GM21390 (cell line): ENCODE measurements at regions not wholly inside any gene's neighbourhood (a gene's known extent, or its start where the extent isn't known, plus 50 kb on each side); places are given as distances from the start of the nearest gene placed in this dataset.
"Not testable (repeated sequence)": the region's sequence is repeated elsewhere in the genome, so short reads cannot be mapped to it uniquely, and the experiment has no call there.

Experiments used
- ATAC-seq: cut with Tn5 transposase; IDR thresholded peaks from one replicate; pipeline ENCODE4 v1.9.1; 2021; ENCODE audit not compliant: unreplicated experiment

- no peak for ATAC-seq
These were observed 1237.8 kb downstream of the SUCLG1 start for GRCh38 chr2:83221258-83221657.

GRCh38 chr2:83217854-83218253, 1241.2 kb downstream of the SUCLG1 start:
- ATAC-seq: no peak

- ATAC-seq: no peak
These were observed 1262.9 kb downstream of the SUCLG1 start for GRCh38 chr2:83196225-83196624.

GRCh38 chr2:83191316-83191715, 1267.8 kb downstream of the SUCLG1 start:
- ATAC-seq: no peak

GRCh38 chr2:83186105-83186760, 1272.8 kb downstream of the SUCLG1 start:
- ATAC-seq: no peak

GRCh38 chr2:83180862-83181530, 1278.1 kb downstream of the SUCLG1 start:
- not testable (repeated sequence) for ATAC-seq

- no peak for ATAC-seq
These were observed 1282.5 kb downstream of the SUCLG1 start for GRCh38 chr2:83176539-83176938.

- no peak for ATAC-seq
These were observed 1286.2 kb downstream of the SUCLG1 start for GRCh38 chr2:83172841-83173240.

GRCh38 chr2:83168377-83168776, 1290.7 kb downstream of the SUCLG1 start:
- no peak for ATAC-seq

GRCh38 chr2:83162421-83162820, 1296.7 kb downstream of the SUCLG1 start:
- no peak for ATAC-seq

GRCh38 chr2:83160571-83160970, 1298.5 kb downstream of the SUCLG1 start:
- no peak for ATAC-seq

GRCh38 chr2:83155826-83156225, 1303.3 kb downstream of the SUCLG1 start:
- no peak for ATAC-seq

GRCh38 chr2:83143946-83144345, 1315.1 kb downstream of the SUCLG1 start:
- ATAC-seq: no peak

GRCh38 chr2:83142934-83143333, 1316.1 kb downstream of the SUCLG1 start:
- no peak for ATAC-seq

GRCh38 chr2:83115606-83116005, 1343.5 kb downstream of the SUCLG1 start:
- no peak for ATAC-seq

- no peak for ATAC-seq
These were observed 1343.9 kb downstream of the SUCLG1 start for GRCh38 chr2:83115155-83115554.

GRCh38 chr2:83113953-83114352, 1345.1 kb downstream of the SUCLG1 start:
- no peak for ATAC-seq

GRCh38 chr2:83112858-83113257, 1346.2 kb downstream of the SUCLG1 start:
- ATAC-seq: no peak

- ATAC-seq: no peak
These were observed 1349.8 kb downstream of the SUCLG1 start for GRCh38 chr2:83109284-83109683.

GRCh38 chr2:83106853-83107252, 1352.2 kb downstream of the SUCLG1 start:
- ATAC-seq: no peak

GRCh38 chr2:83104202-83104601, 1354.9 kb downstream of the SUCLG1 start:
- ATAC-seq: no peak

- no peak for ATAC-seq
These were observed 1355.5 kb downstream of the SUCLG1 start for GRCh38 chr2:83103613-83104012.

- ATAC-seq: not testable (repeated sequence)
These were observed 1370.0 kb downstream of the SUCLG1 start for GRCh38 chr2:83089051-83089450.
